ENCODE measurements at regions not wholly inside any gene's neighbourhood (a gene's known extent, or its start where the extent isn't known, plus 50 kb on each side); places are given as distances from the start of the nearest gene placed in this dataset.

GRCh38 chr3:127413871-127414270 lies 126.0 kb upstream of the PRR20G start:
- Histone ChIP-seq H3K23ac (ENCODE audit: insufficient read length, low read depth, low read length) (no peak overlapping the region), H3K79me2 (ENCODE audit: insufficient read depth, low read length) (no peaks in the 10 kb centered on the region), H2AK5ac (ENCODE audit: insufficient read length, low read length) (no peak overlapping the region), H3K27me3 (ENCODE audit: insufficient read depth, low read length) (no peaks in the 10 kb centered on the region), H3K14ac (ENCODE audit: insufficient read depth, low read length) (no peak overlapping the region), H3K79me1 (ENCODE audit: insufficient read depth, low read depth, low read length, poor library complexity, severe bottlenecking) (no peaks in the 10 kb centered on the region), H4K91ac (ENCODE audit: insufficient read length, low read depth, low read length) (no peak overlapping the region), H2BK20ac (ENCODE audit: low read depth, low read length, poor library complexity, severe bottlenecking) (no peak overlapping the region), H3K56ac (ENCODE audit: insufficient read length, low read depth, low read length) (no peak overlapping the region), H3K4me2 (ENCODE audit: insufficient read depth, insufficient read length, low read length) (no peak overlapping the region), H4K5ac (ENCODE audit: insufficient read length, low read depth, low read length) (no peak overlapping the region), H3K18ac (ENCODE audit: insufficient read length, low read depth, low read length) (no peak overlapping the region), H4K20me1 (ENCODE audit: control insufficient read depth, insufficient read depth, insufficient read length) (no peaks in the 10 kb centered on the region), H4K8ac (replicated peaks; ENCODE audit: insufficient read length, low read depth, low read length) (no peak overlapping the region), H3K23me2 (ENCODE audit: insufficient read length, low read depth, low read length, poor library complexity, severe bottlenecking) (no peaks in the 10 kb centered on the region), H3T11ph (ENCODE audit: low read length) (no peak overlapping the region), H2BK120ac (ENCODE audit: low read depth, low read length, poor library complexity, severe bottlenecking) (no peak overlapping the region), H2BK5ac (ENCODE audit: insufficient read length, low read length) (no peak overlapping the region), H3K27ac (ENCODE audit: insufficient read length, low read depth, low read length) (no peak overlapping the region), H2BK12ac (ENCODE audit: insufficient read length, low read depth, low read length) (no peak overlapping the region), H3K4me1 (ENCODE audit: insufficient read depth, low read length) (no peaks in the 10 kb centered on the region), H3K9ac (ENCODE audit: extremely low read depth, insufficient read length, low read length) (no peak overlapping the region), H3K4ac (ENCODE audit: low read depth, low read length) (no peak overlapping the region), H2AFZ (ENCODE audit: low read length) (no peak overlapping the region), H2BK15ac (ENCODE audit: low read depth, low read length) (no peak overlapping the region), H3K9me3 (ENCODE audit: control insufficient read depth, low read depth, low read length) (no peaks in the 10 kb centered on the region)
- WGBS (ENCODE audit: extremely low coverage, insufficient read length, low lambda C conversion rate), result no CpG with 5 or more reads among the region's 2 CpGs
- no peak overlapping the region for H3K4me3 Mint-ChIP-seq
- no peak for DNase-seq
- H3K27ac Mint-ChIP-seq, result no peak overlapping the region
- H3K27me3 Mint-ChIP-seq (ENCODE audit: low read depth), result peaks cover 21% of the 10 kb centered on the region
- no peaks in the 10 kb centered on the region for H3K36me3 Mint-ChIP-seq (ENCODE audit: insufficient read depth in 1 of 3, low read depth in 3 of 3)
- H3K4me1 Mint-ChIP-seq, result peaks cover 46 to 51% of the 10 kb centered on the region in 2 experiments
- H3K9me3 Mint-ChIP-seq, result no peaks in the 10 kb centered on the region; a peak in 1 of 5 replicates
- no peak for TF ChIP-seq CTCF (conservative IDR thresholded peaks at IDR 0.05)
